GM13976 (cell line): ENCODE measurements at regions not wholly inside any gene's neighbourhood (a gene's known extent, or its start where the extent isn't known, plus 50 kb on each side); places are given as distances from the start of the nearest gene placed in this dataset.

Experiments
- DNase-seq: peaks from one replicate; pipeline ENCODE4 v3.0.0; 2012; ENCODE audit warnings: low spot score
- CTCF ChIP-seq: IDR thresholded peaks from 2 replicates; pipeline ENCODE4 v1.5.1; 2012; ENCODE audit warnings: borderline replicate concordance, mild to moderate bottlenecking; ENCODE audit not compliant: insufficient read depth; ENCODE audit errors: extremely low read depth, missing control alignments, control extremely low read depth
- in situ Hi-C: fragments of 300-500 bp; cut with MboI; formaldehyde crosslinking; loops from one replicate; pipeline ENCODE4 v1.12.0; 2022; ENCODE audit warnings: low sequenced_read_pairs, mixed read lengths, inconsistent platforms; ENCODE audit not compliant: unreplicated experiment

DNA sequence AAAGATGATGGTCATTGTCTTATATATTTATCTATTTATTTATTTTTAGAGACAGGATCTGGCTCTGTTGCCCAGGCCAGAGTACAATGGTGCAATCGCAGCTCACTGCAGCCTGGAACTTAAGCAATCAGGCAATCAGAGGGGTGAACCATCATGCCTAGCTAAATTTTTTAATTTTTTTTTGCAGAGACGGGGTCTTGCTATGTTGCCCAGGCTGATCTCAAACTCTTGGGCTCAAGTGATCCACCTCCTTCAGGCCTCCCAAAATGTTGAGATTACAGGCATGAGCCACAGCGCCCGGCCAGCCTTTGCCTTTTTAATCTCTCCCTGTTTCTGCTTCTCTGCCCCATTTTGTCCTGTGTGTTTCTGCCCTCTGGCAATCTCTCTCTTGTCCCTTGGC, 102.2 kb downstream of the NCR2 start:
- no peak for TF ChIP-seq CTCF
- in situ Hi-C loops, result no loop called here
- no peak for DNase-seq

DNA sequence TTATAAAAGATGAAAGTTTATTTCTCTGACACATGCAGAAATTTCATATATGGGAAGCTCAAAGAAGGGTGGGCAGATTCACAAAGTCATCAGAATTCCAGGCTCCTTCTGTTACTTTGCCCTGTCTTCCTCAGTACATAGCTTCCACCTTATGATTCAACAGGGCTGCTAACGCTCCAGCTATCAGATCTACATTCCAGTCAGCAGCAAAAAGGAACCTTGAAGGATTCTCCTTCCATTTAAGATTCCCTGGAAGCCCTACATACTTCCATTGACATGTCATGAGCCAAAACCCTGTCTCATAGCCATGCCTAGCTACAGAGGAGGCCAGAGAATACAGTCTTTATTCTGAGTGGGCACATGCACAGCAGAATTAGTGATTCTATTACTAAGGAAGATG, 103.3 kb downstream of the NCR2 start:
- in situ Hi-C loops, result no loop called here
- no peak for TF ChIP-seq CTCF
- no peak for DNase-seq

DNA sequence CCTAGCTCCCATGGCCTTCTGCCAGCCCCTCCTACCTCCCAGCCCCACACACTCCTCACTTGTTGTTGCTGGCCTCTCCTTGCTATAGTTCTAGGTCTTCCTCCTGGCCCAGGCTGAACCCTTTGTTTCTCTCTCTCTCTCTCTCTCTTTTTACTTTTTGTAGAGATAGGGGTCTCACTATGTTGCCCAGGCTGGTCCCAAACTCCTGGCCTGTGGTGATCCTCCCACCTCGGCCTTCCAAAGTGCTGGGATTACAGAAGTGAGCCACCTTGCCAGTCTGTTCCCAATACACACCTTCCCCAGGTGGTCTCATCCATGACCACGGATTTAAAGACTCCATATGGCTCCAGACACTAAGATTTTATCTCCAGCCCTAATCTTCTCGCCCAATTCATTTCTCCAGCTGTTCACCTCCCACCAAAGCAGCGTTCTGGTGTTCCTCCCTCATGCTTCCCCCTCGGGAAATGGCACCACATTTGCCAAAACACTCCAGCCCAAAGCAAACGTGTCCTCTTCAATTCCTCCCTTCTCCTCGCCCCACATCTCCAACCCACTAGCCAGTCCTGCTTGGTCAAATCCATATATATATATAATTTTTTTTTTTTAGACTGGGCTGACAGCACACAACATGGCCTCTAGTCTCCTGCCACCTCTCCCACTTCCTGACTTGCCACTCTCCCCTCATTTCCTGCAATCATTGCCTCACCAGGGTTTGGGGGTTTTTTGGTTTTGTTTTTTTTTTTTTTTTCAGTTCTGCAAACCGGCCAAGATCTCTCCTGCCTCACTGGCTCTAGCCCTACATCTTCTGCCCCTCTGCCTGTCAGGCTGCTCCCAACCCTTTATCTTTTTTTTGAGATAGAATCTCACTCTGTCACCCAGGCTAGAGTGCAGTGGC, 104.4 kb downstream of the NCR2 start:
- peak; percentile 76 for DNase-seq
- no peak for TF ChIP-seq CTCF
- in situ Hi-C loops, result no loop called here

- no peak for TF ChIP-seq CTCF
- in situ Hi-C loops, result no loop called here
- no peak for DNase-seq
These were observed 105.2 kb upstream of the FOXP4 start for GRCh38 chr6:41440958-41441357.

DNA sequence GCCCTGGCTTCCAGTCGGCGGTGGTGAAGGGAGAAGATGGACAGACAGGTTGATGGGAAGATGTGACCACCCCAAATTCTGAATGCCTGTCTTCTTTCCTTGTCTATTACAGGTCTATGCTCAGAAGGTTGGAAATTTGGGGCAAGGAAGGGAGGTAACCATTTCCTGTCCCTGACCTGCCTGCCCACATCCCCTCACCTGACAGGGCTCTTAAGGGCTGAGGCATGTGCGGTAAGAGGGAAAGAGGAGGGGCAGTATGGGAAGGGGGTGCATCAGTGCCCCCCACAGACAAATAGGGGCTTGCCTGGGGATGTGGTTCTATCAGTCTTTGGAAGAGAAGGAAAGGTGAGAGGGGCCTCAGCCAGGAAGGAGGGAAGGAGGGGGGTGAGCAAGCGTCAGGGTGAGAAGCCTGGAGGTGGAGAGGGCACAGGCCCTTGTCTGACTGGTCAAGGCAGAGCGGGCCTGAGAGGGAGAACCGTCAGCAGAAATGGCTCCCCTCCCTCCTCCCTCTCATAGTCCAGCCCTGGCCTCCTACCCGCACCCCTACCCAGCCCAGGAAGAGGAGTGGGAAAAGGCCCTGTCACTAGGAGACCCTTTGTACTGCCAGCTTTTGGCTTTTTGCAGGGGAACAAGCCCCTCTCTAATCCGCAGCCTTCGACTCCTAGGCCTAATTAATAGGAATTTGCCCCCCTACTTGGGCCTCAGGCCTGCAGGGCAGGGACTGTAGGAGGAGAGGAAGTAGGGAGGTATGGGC, 104.4 kb upstream of the FOXP4 start:
- in situ Hi-C loops, result no loop called here
- TF ChIP-seq CTCF, result no peak
- no peak for DNase-seq

DNA sequence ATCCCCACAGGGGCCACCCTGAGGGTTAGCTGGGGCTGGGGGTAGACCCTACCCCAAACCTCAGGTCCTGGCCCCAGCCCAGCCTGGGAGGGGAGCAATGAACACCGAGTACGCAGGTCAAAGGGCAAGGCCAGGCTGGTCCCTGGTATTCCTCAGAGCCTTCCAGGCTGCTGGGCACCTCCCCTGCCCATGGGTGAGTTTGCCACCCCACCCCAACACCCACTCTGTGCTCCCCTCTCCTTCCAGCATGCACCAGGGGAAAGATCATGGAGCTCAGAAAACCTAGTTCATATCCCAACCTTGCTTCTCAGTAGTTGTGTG, 103.9 kb upstream of the FOXP4 start:
- in situ Hi-C loops, result no loop called here

More for the DNA sequence above, 103.9 kb upstream of the FOXP4 start:
- DNase-seq, result no peak
- no peak for TF ChIP-seq CTCF
